T-helper 1 cell (primary cell): ENCODE measurements at regions not wholly inside any gene's neighbourhood (a gene's known extent, or its start where the extent isn't known, plus 50 kb on each side); places are given as distances from the start of the nearest gene placed in this dataset.

Experiments used
- DNase-seq, 5 donors: peaks; one replicate each; pipeline ENCODE4 v3.0.0-alpha.2; 2012 to 2020

DNA sequence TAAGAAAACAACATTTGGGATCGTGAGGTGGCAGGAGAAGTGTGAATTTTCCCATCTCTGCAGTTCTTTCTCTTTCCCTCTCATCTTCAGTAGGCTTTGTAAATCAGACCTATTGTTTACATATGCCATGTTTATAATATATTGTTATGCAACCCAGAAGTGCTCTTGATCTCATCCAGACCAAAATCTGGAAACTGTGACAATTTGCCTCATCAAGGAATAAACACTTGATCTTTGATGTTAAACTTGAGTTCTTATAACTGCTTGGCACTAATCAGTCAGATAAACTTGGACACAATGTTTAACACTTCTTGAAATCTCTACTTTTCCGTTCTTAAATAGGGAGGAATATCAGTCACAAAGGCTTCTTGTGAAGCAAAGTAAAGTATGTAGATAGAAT is 384.7 kb downstream of the DMRT2 start:
- DNase-seq, result no peak

DNA sequence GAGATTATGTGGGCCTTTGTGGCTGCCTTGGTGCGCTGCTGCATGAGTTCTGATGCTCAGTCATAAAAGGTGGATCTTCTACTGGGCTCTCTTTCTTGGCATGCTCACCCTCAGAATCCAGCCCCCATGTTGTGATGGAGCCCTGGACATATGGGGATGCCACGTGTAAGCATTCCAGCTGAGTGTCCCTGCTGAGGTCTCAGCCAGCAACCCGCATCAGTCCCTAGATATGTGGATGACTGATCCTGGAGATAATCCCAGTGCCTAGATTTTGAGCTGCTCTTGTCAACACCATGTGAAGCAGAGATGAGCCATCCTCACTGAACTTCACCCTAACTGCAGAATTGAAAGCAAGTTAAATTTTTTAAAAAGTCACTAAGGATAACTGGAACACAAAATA is 390.1 kb downstream of the DMRT2 start:
- no peak for DNase-seq

DNA sequence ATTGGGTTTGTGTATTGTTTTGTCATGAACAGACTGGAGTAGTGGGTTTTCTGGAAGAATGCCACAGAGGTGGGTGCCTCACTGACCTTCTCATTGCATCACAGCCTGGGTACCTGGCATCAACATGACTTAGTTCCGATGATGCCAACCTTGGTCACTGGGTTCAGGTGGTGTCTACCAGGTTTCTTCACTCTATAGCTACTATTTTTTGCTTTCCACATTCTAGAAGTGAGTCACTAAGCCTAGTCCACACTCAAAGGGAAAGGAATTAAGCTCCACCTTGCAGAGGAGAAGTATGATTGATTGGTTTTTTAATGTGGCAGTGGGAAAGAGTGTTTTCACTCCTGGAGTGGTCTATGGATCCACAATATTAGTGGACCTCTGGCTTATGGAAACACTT is 391.9 kb downstream of the DMRT2 start:
- DNase-seq, result no peak

DNA sequence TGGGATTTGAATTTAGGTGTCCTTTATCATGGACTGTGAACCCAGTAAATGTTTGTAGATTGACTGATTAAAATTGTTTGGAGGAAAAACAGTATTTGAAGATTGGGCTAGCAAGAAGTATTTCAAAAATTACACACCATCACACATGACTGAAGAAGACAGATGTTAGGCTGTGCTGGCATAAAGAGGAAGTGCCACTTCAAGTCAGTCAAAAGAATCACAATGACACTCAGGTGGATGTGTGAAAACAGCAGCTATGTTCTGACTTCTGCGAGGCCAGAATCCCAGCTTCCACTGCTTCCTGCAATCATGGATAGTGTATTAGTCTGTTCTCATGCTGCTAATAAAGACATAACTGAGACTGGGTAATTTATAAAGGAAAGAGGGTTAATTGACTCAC is 393.3 kb downstream of the DMRT2 start:
- DNase-seq, result no peak

DNA sequence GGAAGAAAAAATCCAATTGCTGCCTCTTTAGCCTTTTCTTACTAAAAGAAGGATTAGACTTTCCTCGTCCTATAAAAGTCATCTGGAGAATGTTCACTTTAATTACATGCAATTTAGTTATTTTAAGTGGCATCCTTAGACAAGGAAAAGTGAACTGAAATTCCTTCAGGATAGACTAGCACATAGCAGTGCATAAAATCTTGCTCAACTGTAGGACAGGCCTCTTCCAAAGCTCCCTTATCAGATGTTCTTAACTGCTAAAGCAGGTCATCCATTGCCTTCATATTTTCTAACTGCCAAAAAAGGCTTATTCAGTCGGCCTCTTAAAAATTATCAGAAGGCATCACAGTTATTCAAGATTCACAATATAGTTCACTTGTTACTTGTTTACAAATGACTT is 396.5 kb downstream of the DMRT2 start:
- no peak for DNase-seq

DNA sequence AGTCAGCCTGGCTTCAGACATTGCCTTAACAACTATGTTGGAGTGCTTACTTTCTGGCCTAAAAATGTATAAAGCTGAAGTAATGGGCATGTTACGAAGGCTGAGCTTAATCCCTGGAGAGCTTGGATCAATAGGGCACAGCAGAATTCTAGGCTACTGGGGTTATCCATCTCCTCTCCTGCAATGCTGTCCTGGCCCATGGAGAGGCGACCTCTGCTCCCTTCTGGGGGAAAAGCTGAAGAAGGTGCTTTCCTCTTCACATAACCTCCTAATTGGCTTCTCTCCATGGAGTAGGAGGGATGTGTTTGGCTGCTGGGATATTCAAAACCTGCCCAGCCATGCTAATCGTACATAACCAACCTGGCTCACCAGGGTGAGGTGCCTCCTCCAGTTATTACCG is 403.5 kb downstream of the DMRT2 start:
- DNase-seq, result no peak

DNA sequence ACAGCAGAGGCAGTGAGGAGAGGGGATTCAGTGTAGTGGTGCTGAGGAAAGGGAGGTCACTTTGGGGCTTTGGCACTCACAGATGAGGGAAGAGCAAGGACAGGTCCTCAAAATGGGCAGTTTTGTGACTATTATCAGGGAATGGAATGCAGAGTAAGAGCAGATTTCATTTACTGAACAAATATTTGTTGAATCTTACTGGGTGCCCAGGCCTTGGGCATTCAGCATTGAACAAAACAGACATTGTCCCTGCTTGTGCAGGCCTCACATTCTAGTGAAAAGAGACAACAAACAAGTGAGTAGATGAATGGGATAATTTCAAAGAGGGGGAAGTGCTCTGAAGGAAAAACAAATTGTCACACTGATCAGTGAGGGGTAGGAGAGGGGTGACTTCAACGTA is 404.1 kb downstream of the DMRT2 start:
- no peak for DNase-seq

DNA sequence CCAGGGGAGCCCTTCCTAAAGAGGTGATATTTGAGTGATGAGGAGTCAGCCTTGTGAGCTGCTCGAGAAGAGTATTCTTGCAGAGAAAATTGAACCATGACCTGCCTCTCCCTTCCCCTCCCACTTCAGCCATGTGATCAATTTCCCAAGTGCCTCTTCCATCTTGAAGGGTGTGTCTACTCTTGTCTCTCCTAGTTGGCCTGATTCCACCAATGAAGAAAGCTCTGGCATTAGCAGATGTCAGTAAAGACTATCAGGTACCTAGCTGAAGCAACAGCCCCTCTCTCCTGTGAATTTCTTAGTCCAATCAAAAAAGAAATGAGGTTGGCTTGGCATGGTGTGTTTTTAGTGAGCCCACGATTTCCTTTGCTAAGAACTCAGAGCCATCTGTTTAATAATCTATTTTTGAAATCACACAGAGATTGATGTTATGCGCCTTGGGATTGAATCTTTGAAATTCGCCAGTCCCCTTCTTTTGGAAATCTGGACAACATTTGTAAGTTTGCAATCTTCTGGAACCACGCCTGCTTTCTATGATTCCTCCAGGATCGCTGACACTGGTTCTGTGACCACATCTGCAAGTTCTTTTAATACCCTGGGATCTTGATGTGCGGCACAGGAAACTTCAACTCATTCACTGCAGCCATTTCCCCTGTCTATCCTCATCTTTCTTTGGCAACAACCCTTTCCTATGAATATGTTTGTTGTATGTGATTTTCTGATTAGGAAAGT is 404.6 kb downstream of the DMRT2 start:
- no peak for DNase-seq

DNA sequence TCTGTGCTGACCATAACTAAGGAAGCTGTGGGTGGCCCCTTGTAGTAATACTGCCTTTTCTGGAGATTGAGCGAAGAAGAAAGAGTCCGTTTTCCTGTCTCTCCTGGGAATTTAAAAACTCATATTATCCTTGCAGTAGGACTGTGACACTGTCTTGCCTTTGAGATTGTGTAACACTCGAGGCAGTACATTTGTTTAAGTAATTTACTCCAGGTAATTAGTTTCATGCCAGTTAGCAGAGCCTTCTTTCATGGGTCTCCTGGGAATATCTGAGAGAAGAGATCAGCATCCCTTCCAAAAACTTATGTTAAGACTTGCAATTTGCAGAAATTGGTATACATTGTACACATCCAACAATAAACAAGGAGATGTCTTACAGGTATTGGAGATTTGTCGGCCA is 405.6 kb downstream of the DMRT2 start:
- DNase-seq, result no peak

DNA sequence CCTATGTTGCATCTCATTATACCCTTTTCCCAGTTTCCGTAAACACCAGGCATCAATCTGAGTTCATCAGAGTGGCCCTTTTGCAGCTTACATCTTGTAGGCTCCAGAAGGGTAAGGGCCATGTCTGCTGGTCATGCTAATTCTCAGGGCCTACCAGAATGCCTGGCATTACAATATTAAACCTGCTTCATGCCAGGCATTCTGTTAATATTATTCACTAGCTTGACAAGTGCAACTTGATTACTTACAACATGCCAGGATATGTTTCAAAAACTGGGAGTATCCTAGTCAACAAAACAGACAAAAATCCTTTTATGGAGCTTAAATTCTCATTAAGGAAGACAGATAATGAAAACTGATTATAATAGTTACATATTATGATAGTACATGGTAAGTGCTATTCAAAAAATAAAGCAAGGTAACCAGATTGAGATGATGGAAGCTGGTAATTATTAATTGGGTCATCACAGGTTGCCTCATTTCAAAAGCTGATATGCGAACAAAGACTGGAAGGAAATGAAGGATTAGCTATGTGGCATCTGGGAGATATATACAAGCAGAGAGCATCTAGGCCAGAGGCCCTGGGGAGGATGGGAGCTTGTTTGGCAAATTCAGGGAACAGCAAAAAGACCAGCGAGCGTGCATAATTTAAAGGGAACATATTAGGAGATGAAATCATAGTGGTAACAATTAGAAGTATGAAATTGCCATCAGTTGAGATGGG is 406.3 kb downstream of the DMRT2 start:
- no peak for DNase-seq

DNA sequence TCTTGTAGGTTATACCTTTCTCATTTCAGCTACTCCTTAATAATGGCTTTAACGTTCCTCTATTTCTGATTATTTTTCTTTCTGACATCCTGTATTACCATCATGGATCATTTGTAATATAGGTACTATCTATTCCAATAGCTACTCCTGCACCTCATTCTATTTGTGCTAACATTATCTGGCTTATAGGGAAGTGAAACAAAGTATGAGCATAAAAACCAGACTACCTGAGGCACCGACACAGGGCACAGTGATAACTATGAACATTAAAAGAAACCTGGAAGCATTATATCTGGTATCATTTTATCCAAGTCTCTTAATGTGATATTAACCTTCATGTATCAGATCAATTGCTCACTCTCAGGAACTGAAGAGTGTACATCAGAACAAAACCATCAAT is 407.3 kb downstream of the DMRT2 start:
- DNase-seq, result no peak

DNA sequence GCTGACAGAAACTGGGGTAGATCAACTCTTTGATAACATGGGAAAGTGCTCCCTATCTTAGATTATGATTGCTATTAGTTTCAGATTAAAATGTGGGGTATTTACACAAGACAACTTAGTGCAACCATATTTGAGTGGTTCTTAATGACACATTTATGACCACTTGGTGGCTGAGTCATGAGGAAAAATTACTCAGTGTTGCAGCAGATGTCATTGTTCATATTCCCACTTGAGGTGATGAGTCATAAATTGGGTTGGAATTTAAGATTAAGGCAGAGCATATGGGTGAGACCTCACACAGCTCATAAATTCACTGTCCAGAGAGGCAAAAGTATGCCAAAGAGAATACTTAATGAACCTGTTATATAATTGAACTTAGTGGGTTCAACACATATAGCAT is 408.3 kb downstream of the DMRT2 start:
- no peak for DNase-seq

DNA sequence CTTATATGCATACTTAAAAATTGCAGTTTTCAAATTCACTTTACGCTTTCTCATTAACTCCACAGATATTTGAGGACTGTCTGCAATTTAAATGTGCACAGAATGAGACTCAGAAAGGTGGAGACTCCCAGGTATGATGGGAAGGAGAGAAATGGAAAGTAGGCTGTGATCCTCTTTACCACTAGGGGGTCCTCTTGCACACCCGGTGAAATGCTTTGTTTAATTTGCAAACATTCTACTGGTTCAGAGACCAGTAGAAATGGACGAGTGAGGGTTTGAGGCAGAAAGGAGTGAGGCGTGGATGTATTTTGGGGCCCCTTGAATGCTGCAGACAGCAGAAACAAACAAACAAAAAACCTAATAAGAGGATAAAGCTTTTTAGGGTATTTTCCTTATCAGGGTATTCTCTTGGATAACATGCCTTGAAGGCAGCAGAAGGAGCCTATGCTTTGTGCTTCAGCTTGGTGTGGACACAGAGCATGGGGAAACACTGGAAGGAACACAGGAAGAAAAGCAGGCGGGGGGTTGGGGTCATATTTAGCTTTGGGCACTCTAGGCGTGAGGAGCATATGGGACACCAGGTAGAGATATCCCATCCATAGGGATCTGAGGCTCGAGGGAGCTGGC is 410.1 kb downstream of the DMRT2 start:
- peak in 1 of 5 donors; percentile 6 for DNase-seq

DNA sequence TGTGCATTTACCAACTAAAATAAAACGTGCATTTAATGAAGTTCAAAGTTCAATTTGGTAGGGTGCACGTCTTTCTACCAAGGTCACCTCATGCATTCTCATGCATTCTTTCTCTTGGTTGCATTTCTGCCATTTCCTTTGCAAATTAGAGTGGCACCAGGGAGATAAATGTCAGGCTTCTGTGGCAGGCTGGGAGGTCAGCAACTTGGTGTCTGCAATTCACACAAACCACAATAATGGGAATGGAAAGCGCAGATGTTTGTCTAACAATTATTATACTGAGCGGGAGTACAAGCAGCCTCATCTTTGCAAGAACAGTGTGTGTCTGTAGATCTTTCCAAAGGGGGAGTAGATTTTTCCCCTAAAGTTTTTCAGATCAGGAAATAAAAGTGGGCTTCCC is 411.7 kb downstream of the DMRT2 start:
- DNase-seq, result no peak

DNA sequence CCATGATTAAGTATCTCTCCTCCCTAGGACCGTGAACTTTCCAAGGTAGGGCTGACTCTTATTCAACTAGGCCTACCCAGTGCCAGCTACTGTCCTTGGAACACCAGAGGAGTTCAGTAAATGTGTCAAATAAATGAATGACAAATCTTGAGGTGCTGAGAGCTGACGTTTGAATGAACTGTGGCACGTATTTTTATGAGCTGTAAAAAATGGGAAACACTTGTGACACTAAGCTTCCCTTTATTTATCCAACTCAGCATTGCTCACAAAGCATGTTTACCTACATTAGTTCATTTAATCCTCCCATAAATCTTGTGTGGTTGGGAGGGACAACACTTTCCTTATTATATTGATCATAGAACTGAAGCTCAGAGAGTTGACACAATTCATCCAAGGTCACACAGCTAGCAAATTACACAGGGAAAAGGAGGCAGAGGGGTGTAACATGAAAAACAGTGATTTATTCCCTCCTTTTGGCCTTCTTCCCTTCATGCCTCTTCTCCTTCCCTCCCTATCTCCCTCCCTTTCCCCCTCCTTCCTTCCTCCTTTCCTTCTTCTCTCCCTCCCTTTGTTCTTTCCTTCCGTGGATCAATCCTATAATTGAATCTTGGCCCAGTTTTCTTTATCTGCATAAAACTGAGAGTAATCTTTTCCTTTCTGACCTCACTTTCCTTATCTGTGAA is 412.6 kb downstream of the DMRT2 start:
- no peak for DNase-seq

DNA sequence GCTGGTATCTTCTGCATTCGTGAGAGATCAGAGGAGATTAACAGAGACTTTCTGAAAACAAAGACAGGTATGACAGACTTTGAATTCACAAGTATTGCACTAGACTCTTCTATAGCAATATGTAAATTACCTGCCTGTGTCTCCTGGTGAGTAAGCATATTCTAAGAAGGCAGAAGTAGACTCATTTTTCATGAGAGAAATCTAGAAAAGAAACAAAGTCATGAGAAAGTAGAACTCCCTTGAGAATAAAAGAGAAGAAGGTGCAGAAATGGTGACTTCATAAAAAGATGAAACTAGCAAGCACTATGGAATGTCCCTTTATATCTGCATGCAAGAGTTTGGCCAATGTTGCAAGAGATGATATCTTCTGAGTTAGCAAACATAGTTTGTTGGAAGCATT is 419.8 kb downstream of the DMRT2 start:
- no peak for DNase-seq

DNA sequence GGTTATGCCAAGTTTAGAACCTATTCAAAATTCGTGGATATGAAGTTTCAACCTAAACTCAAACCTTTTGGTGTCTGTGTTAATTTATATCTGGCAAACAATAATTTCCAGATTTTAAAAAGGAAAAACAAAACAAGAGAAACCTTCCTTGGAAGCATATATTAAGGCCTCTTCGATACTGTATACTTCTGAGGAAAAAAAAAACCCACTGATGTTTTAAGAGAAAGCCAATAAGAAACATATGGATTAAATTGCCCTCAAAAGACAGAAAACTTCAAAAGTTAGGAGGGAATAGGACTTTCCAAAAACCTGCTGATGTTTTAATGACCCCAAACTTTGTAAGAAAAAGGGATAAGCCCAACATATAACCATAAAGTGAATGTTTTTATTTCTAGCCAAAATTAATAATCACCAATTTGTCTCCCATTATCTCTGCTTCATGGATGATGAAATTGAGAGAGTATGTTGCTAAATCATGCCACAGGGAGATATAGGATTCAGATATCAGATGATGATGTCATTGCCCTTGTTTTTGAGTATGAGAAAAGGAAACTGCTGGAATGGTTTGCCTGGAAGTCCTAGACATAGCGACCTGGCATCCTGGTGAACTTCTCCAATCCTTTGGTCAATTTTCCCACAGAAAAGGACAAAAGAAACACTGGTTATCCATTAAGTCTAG is 423.9 kb downstream of the DMRT2 start:
- DNase-seq, result no peak

DNA sequence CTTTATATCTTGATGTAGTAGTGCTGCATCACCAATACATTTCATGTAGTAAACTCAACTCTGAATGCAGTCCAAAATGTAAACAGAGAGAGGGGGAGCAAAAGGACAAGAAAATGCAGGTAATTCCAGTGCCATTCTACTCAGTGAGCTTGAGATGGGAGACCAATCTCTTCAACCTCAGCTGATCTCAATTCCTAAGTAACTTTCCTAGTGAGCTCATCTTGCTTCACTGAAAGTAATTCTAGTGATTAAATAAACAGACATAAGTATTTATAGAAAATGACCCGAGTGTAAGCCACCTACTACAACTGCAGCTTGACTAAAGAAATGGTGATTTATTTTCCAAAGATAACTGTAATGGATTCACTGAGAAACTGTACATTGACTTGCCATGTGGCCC is 424.5 kb downstream of the DMRT2 start:
- no peak for DNase-seq

DNA sequence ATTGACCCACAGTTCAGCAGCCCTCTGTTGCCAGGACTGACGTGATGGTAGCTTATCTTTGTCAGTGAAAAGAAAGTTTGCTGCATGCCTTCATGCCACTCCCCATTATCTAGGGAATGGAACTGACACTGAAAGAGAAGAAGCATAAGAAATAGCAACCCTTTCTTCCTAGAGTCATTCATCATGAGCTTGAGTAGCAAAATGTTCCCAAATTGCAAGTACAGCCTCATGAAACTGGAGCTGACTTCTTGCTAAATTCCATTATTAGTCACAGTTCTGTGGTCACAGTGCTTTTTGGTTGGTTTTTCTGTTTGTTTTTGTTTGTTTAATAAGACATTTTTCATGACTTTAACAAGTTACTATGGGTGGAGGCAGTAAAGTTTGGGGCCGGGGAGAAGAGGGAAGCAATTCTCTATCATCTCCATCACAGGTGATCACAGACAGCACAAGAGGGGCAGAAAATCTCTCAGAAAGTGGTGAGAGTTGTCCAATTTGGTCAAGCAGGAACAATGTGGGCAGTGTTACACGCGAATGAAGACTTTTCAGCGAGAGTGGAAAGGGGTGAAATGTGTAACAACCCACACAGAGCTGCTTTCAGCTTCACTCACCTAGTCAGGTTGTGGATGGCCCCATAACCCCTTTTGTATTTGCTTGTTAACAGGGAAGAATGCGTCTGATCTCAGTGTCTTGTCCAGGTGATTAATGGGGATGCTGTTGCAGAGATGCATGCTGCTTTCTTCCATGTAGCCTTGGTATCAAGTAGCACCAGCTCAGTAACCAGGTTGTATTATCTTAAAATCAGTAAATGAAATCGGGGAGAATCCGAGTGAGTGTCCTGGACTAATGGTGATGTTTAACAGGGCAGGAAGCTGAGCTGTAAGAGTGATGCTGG is 440.4 kb downstream of the DMRT2 start:
- DNase-seq, result no peak

DNA sequence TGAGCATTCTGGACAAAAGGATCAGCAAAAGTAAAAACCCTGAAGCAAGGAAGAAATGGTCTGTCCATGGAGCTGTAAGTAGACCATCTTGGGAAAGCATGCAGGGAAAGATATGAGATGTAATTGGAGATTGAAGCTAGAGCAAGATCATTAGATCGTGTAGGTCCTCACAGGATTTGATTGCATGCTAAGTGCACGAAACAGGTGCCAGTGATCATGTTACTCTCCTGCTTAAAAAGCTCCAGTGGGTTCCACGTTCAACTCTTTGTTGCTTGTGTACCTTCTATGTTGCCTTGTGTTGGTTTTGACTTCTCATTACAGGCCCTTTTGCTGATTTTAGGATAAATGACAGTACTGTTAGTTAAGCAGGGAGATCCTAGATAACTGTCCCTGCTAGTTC is 442.0 kb downstream of the DMRT2 start:
- no peak for DNase-seq

DNA sequence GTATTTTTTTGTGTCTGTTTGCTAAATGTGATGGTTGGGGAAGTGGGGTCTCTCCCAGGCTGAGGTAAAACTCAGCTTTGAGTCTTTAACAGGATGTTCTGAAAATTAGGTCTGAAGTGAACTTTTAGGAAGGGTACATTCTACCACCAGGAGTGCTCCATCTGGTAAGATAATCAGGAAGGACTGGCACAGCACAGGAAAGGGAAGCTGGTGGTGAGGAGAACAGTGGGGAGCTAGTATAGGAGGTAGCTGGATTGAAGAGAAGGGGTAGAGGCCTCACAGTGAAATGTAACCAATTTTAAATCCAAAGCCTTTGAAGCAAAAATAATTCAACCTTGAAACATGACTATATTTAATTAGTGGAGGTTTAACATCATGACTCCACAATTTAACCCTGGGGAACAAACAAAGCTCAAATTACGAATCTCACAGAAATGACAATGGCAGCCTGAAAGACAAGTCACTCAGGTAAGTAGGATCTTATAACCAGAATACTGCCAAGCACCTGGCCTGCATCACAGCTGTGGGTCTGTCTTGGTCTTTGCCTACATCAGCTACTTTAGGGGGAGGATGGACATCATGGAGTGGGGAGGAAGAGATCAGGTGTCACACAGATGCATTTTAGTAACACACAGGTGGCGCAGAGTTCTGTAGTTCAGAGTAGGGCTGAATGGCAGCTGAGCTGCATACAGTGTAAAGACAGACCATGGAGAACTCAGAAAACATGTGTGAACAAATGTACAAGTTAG is 445.3 kb downstream of the DMRT2 start:
- DNase-seq, result no peak
